Cardiac fibroblast (primary cell): ENCODE measurements at regions not wholly inside any gene's neighbourhood (a gene's known extent, or its start where the extent isn't known, plus 50 kb on each side); places are given as distances from the start of the nearest gene placed in this dataset.

ENCODE experiments used
- DNase-seq, 2 donors: peaks; one replicate each; pipeline versions ENCODE4 v3.0.0 to v3.0.0-alpha.2; 2010; ENCODE audit warnings: low read depth in 2 of 2
- H3K4me3 ChIP-seq, 2 donors: replicated peaks in 1 of 2; 1 replicate in 1 of 2; 2 replicates in 1 of 2; pipeline ENCODE4 v1.5.1; 2011; ENCODE audit warnings: low read depth in 2 of 2, low read length in 2 of 2, mild to moderate bottlenecking in 2 of 2, moderate library complexity in 1 of 2
- TF ChIP-seq, protein P1 (sequence below): IDR thresholded peaks from one replicate; pipeline ENCODE4 v1.5.1; 2011; ENCODE audit warnings: low read depth, mild to moderate bottlenecking, low read length, inconsistent platforms

GRCh38 chr14:87579036-87579435 lies 413.9 kb downstream of the GALC start:
- no peak overlapping the region for H3K4me3 ChIP-seq
- DNase-seq, result no peak
- TF ChIP-seq, protein P1, sequence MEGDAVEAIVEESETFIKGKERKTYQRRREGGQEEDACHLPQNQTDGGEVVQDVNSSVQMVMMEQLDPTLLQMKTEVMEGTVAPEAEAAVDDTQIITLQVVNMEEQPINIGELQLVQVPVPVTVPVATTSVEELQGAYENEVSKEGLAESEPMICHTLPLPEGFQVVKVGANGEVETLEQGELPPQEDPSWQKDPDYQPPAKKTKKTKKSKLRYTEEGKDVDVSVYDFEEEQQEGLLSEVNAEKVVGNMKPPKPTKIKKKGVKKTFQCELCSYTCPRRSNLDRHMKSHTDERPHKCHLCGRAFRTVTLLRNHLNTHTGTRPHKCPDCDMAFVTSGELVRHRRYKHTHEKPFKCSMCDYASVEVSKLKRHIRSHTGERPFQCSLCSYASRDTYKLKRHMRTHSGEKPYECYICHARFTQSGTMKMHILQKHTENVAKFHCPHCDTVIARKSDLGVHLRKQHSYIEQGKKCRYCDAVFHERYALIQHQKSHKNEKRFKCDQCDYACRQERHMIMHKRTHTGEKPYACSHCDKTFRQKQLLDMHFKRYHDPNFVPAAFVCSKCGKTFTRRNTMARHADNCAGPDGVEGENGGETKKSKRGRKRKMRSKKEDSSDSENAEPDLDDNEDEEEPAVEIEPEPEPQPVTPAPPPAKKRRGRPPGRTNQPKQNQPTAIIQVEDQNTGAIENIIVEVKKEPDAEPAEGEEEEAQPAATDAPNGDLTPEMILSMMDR, result no peak

GRCh38 chr14:87575378-87575777 lies 417.6 kb downstream of the GALC start:
- DNase-seq, result no peak
- H3K4me3 ChIP-seq, result no peak overlapping the region
- TF ChIP-seq, protein P1, result no peak

- DNase-seq, result no peak
- TF ChIP-seq, protein P1, result no peak
- no peak overlapping the region for H3K4me3 ChIP-seq
Observed at GRCh38 chr14:87573591-87573990, 419.4 kb downstream of the GALC start.

- DNase-seq, result no peak
- TF ChIP-seq, protein P1, result no peak
- H3K4me3 ChIP-seq, result no peak overlapping the region
Observed at GRCh38 chr14:87567618-87568295, 425.2 kb downstream of the GALC start.

GRCh38 chr14:87566991-87567390 lies 426.0 kb downstream of the GALC start:
- no peak for DNase-seq
- no peak overlapping the region for H3K4me3 ChIP-seq
- TF ChIP-seq, protein P1, result no peak

DNA sequence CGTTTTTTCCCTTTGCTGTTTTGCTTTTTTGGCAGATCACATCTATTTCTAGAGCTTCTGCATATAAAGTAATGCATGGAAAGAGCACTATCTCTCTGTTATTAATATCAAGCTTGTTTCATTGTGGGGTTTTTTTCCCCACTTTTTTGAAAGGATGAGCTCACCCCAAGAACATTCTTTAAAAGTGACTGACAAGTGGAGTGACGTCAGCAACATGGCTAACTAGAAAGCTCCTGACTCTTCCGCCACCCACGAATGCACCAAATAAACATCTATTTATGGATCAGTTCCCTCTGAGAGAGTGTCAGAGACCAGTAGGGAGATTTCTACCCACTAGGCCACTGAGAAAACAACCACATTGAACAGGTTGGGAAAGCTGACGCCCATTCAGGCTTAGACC lies 445.4 kb downstream of the GALC start:
- no peak for DNase-seq
- TF ChIP-seq, protein P1, result no peak

GRCh38 chr14:87542288-87542687 lies 450.7 kb downstream of the GALC start:
- no peak for DNase-seq
- H3K4me3 ChIP-seq, result no peak overlapping the region
- TF ChIP-seq, protein P1, result no peak

More for the DNA sequence above, 445.4 kb downstream of the GALC start:
- no peak overlapping the region for H3K4me3 ChIP-seq
